NCI-H69 (cell line): ENCODE measurements at regions not wholly inside any gene's neighbourhood (a gene's known extent, or its start where the extent isn't known, plus 50 kb on each side); places are given as distances from the start of the nearest gene placed in this dataset.

Source experiments
- DNase-seq: peaks from one replicate; lab custom pipeline; 2025; lab: John Stamatoyannopoulos, UW

- DNase-seq = no peak
Measured at GRCh38 chr7:108974641-108975040, 405.0 kb downstream of the DNAJB9 start.

- no peak for DNase-seq
Measured at GRCh38 chr7:108985037-108985436, 415.4 kb downstream of the DNAJB9 start.

GRCh38 chr7:108989319-108989718 is 419.6 kb downstream of the DNAJB9 start:
- DNase-seq = no peak

GRCh38 chr7:108997480-108997879 is 427.8 kb downstream of the DNAJB9 start:
- no peak for DNase-seq

- DNase-seq = no peak
Measured at GRCh38 chr7:109003742-109004141, 434.1 kb downstream of the DNAJB9 start.

GRCh38 chr7:109009636-109010035 is 440.0 kb downstream of the DNAJB9 start:
- no peak for DNase-seq

- no peak for DNase-seq
Measured at GRCh38 chr7:109020251-109020650, 450.6 kb downstream of the DNAJB9 start.

- DNase-seq = no peak
Measured at GRCh38 chr7:109021390-109021789, 451.7 kb downstream of the DNAJB9 start.

- DNase-seq = no peak
Measured at GRCh38 chr7:109029866-109030265, 460.2 kb downstream of the DNAJB9 start.

- DNase-seq = no peak
Measured at GRCh38 chr7:109044691-109045090, 475.0 kb downstream of the DNAJB9 start.

- DNase-seq = no peak
Measured at GRCh38 chr7:109049366-109049765, 479.7 kb downstream of the DNAJB9 start.

GRCh38 chr7:109059089-109059488 is 489.4 kb downstream of the DNAJB9 start:
- DNase-seq = no peak

GRCh38 chr7:109062798-109063197 is 493.1 kb downstream of the DNAJB9 start:
- DNase-seq = no peak

GRCh38 chr7:109073543-109073942 is 503.9 kb downstream of the DNAJB9 start:
- no peak for DNase-seq

GRCh38 chr7:109076396-109076972 is 506.8 kb downstream of the DNAJB9 start:
- no peak for DNase-seq

- no peak for DNase-seq
Measured at GRCh38 chr7:109091042-109091441, 521.4 kb downstream of the DNAJB9 start.

- no peak for DNase-seq
Measured at GRCh38 chr7:109092268-109092667, 522.6 kb downstream of the DNAJB9 start.

- DNase-seq = no peak
Measured at GRCh38 chr7:109101332-109101731, 531.7 kb downstream of the DNAJB9 start.

GRCh38 chr7:109109558-109109957 is 539.9 kb downstream of the DNAJB9 start:
- no peak for DNase-seq

GRCh38 chr7:109111086-109111485 is 541.4 kb downstream of the DNAJB9 start:
- DNase-seq = no peak

GRCh38 chr7:109121599-109122300 is 552.1 kb downstream of the DNAJB9 start:
- no peak for DNase-seq

GRCh38 chr7:109125001-109125400 is 555.3 kb downstream of the DNAJB9 start:
- no peak for DNase-seq

- DNase-seq = no peak
Measured at GRCh38 chr7:109126404-109127050, 556.9 kb downstream of the DNAJB9 start.
